ENCODE measurements at regions not wholly inside any gene's neighbourhood (a gene's known extent, or its start where the extent isn't known, plus 50 kb on each side); places are given as distances from the start of the nearest gene placed in this dataset.

DNA sequence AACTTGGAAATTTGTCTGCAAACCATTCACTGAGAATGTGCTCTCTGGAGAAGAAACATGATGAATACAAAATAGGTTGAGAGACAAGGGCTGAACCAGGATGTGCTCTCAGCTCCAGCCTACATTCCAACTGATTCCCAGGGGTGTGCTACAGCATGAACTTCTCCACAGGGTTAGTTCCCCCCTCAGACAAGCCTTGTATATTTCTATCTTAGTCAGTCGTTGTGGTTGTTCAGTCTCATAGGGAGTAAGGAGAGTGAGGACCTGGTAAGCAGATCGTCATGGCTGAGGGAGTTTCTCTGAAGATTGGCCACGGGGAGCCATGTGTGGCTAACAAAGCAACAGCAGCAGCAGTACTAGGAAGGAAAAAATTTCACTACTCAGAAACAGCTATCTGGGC is 919.7 kb upstream of the CADM2 start:
- FAIRE-seq (no peak), DNase-seq (ENCODE audit: insufficient read length, low spot score) (no peak)
- TF ChIP-seq POLR2A (IDR thresholded peaks at IDR 0.05; ENCODE audit: low read depth, low read length) = no peak

DNA sequence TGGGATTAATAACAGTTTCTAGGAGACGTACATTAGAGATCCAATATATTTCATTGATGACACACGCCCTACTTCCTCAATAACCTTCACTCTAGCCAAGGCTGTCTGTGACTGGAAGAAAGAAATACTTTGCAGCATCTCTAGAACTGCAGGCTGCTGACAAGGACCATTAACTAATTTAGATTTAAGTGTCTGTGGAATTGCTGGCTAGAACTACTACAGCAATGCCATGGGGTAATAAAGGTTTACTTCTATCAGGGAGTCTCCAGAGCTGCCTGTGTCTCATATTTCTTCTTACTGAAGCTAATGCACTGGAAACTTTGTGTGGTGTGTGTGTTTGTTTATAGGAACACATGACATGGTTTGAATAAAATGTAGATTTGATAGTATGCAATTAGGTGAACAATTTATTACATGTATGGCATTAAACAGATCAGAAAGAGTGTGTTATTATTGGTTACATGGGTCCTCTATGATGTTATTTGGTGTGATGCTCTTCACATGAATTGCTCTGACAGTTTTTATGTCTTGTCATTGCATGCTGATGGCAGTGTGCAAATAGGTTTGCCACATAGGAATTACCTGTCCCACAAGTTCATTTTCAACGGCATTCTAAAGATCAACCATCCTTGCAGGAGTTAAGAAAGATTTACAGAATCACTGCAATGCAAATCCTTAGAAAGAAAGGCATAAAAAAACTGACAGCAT is 916.2 kb upstream of the CADM2 start:
- no peak for TF ChIP-seq POLR2A (IDR thresholded peaks at IDR 0.05; ENCODE audit: low read depth, low read length)
- FAIRE-seq = peak; percentile 27
- DNase-seq (ENCODE audit: insufficient read length, low spot score) = no peak

DNA sequence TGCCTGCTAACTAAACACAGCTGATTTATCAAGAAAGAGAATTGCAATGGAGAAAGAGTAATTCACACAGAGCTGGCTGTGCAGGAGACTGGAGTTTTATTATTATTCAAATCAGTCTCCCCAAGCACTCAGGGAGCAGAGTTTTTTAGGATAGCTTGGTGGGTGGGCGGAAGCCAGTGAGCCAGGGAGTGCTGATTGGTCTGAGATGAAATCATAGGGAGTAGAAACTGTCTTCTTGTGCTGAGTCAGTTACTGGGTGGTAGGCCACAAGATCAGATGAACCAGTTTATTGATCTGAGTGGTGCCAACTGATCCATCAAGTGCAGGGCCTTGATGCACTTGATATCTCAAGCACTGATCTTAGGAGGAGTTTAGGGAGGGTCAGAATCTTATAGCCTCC is 891.9 kb upstream of the CADM2 start:
- FAIRE-seq = no peak
- DNase-seq (ENCODE audit: insufficient read length, low spot score) = no peak
- TF ChIP-seq POLR2A (IDR thresholded peaks at IDR 0.05; ENCODE audit: low read depth, low read length) = no peak

DNA sequence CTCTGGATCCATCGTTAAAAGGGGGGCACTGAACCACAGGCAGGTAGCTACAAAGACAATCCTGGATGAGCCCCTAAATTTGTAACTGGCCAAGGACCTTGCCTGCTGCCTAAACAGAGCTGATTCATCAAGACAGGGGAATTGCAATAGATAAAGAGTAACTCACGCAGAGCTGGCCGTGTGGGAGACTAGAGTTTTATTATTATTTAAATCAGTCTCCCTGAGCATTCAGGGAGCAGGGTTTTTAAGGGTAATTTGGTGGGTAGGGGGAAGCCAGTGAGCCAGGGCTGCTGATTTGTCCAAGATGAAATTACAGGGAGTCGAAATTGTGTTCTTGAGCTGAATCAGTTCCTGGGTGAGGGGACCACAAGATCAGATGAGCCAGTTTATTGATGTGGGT is 885.1 kb upstream of the CADM2 start:
- FAIRE-seq (no peak), DNase-seq (ENCODE audit: insufficient read length, low spot score) (no peak)
- TF ChIP-seq POLR2A (IDR thresholded peaks at IDR 0.05; ENCODE audit: low read depth, low read length) = no peak

DNA sequence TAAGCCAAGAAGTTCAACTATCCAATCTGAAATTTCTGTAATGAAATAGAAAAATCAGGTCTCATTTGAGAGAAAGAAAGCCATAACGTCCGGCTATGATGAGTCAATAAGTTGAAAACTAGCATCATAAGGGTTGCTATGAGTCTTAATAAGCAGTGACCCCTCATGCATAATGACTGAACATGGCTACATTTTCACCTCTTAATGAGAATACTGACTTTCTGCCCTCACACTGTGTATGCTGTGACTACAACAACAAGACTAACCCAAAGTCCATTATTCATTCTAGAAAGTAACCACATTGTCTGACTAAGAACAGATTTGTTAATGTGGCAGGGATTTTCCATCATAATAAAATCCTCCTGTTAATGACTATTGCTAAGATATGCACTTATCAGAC is 884.0 kb upstream of the CADM2 start:
- FAIRE-seq = no peak
- no peak for DNase-seq (ENCODE audit: insufficient read length, low spot score)

DNA sequence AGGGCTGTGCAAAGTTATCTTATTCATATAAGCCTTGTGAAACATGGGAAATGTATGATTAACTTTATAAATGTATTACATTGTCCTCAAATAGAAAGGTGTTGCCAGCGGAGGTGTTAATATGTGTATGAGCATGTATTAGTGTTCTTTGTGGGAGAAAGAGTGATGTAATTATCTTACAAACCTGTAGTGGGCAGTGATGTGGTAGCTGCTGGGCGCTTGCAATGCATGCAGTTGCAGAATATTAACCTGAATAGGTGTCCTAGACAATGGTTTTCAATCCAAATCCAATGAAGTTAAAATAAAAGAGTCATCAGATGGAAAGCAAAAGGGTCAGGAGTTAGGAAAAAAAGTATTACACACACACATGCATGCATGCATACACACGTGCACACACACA is 881.3 kb upstream of the CADM2 start:
- no peak for TF ChIP-seq POLR2A (IDR thresholded peaks at IDR 0.05; ENCODE audit: low read depth, low read length)
- DNase-seq (ENCODE audit: insufficient read length, low spot score) = no peak
- FAIRE-seq = peak; percentile 64

More for the DNA sequence above, 884.0 kb upstream of the CADM2 start:
- TF ChIP-seq POLR2A (IDR thresholded peaks at IDR 0.05; ENCODE audit: low read depth, low read length) = no peak

DNA sequence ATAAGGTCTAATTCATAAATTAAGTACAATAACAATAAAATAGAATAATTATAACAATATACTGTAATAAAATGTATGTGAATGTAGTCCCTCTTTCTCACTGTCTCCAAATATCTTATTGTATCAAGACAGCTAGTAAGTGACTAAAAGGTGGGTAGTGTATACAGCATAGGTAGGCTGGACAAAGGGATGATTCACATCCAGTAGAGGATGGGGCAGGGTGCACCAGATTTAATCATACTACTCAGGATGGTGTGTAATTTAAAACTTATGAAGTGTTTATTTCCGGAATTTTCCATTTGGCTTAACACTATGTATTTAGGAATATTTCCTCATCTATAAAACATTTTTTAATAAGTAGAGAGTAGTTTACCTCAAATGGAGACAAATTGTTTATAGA is 876.1 kb upstream of the CADM2 start:
- FAIRE-seq (no peak), DNase-seq (ENCODE audit: insufficient read length, low spot score) (no peak)
- TF ChIP-seq POLR2A (IDR thresholded peaks at IDR 0.05; ENCODE audit: low read depth, low read length) = no peak

DNA sequence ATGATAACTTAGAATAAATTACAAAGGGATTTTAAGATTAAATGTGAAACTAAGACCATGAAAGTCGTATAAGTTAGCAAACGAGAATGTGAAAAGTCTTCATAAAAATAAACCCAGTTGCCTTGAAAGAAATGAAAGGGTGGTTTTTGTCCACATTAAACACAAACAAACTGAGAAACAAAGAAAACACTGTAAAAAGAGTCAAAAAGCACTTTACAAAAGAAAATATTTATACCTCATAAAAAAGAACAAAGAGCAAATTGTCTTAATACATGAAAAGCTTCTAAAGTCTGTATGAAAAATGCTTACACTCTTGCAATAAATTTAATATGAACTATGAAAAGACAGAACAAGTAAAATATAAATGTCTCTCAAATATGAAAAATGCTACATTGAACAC is 865.9 kb upstream of the CADM2 start:
- FAIRE-seq = no peak
- DNase-seq (ENCODE audit: insufficient read length, low spot score) = no peak
- TF ChIP-seq POLR2A (IDR thresholded peaks at IDR 0.05; ENCODE audit: low read depth, low read length) = no peak

DNA sequence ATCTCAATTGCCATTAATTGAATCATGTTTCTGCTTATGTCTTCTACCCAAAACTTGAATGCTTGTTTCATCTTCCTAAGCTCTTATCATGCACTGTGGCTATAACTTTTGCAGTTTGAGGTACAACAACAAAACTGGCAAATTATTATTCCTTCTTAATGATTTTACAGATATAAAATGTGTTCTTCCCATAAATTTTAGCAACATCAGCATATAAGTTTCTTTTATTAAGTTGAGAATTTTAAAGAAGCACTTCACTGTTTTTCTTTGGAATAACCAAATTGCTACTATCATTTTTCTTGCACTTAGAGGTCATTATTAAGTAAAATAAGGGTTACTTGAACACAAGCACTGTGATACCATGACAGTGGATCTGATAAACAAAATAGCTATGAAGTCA is 862.6 kb upstream of the CADM2 start:
- FAIRE-seq (no peak), DNase-seq (ENCODE audit: insufficient read length, low spot score) (no peak)
- TF ChIP-seq POLR2A (IDR thresholded peaks at IDR 0.05; ENCODE audit: low read depth, low read length) = no peak

DNA sequence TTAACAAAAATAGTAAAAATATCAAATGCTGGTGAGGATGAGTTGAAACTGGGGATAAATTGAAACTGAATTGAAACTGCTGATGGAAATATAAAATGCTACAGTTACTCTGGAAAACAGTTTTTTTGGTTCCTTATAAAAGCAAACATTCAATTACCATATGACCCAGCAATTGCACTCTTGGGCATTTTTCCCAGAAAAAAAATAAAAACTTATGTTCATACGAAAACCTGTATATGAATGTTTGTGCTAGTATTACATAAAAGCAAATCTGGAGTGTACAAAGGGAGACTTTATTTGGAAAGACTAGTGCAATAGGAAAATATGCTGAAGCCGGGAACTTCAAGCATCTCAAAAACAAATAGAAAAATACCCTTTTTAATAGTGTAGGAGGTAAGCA is 857.9 kb upstream of the CADM2 start:
- DNase-seq (ENCODE audit: insufficient read length, low spot score) = no peak
- FAIRE-seq = no peak

DNA sequence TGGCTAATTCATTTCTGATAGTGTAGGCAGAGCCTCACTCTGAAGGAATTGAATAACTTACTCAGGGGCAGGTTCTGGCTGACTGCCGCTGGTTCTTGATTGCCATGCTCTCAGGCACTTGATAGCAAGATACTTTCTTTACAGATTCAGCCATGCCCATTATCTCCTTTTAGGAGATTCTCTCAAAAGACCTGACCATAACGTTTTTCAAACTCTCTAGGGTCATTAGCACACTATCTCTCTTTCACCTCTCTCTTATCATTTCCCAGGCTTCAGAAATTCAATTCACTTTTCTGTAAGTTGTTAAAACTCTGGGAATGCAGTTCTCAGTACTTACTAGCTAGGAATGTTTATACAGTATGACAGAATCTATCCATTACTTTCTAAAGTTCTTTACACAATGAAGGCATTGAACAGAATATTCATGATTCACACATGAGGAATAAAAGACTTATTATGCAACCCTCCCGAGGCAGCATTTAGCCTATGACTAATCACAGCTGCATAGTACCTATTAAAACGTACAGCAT is 850.3 kb upstream of the CADM2 start:
- TF ChIP-seq POLR2A (IDR thresholded peaks at IDR 0.05; ENCODE audit: low read depth, low read length) = no peak
- FAIRE-seq = peak; percentile 94

More for the DNA sequence above, 857.9 kb upstream of the CADM2 start:
- no peak for TF ChIP-seq POLR2A (IDR thresholded peaks at IDR 0.05; ENCODE audit: low read depth, low read length)

DNA sequence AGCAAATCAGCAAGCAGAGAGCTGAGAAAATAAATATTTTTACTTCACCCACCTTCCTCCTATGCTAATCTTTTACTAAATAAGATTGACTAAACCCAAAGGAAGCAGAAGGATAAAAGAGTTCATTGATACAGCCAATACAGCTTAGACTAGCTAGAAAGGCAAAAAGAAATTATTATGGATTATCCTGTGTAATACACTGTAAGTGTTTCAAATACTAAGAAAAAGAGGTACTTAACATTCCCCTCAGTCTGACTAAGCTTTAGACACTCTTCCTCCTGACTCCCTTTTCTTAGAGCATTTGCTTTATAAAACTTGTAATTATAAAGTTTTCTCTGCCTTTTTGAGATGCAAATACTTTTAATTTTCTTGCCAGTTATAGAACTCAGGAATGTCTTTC is 848.9 kb upstream of the CADM2 start:
- no peak for TF ChIP-seq POLR2A (IDR thresholded peaks at IDR 0.05; ENCODE audit: low read depth, low read length)
- DNase-seq (ENCODE audit: insufficient read length, low spot score) (no peak), FAIRE-seq (no peak)

More for the DNA sequence above, 850.3 kb upstream of the CADM2 start:
- DNase-seq (ENCODE audit: insufficient read length, low spot score) = peak; percentile 30

DNA sequence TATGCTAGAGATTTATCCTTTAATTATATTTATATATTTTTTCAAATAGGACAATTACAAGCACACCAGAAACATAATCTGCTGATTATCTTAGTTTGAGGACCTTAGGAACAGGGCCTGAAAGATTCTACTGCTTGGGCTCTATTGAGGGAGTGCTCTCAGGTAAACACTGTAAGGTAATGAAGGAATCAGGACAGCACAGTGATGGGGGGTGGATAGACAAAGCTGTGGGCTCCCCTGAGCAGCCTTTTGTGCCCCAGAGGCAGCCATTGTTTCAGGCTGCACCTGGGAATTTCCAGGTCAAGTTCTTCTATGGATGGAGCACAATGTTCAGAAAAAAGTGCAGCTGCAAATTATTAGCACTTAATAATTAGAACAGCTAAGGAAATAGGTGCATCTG is 848.0 kb upstream of the CADM2 start:
- DNase-seq (ENCODE audit: insufficient read length, low spot score) = no peak
- FAIRE-seq = no peak
- TF ChIP-seq POLR2A (IDR thresholded peaks at IDR 0.05; ENCODE audit: low read depth, low read length) = no peak

DNA sequence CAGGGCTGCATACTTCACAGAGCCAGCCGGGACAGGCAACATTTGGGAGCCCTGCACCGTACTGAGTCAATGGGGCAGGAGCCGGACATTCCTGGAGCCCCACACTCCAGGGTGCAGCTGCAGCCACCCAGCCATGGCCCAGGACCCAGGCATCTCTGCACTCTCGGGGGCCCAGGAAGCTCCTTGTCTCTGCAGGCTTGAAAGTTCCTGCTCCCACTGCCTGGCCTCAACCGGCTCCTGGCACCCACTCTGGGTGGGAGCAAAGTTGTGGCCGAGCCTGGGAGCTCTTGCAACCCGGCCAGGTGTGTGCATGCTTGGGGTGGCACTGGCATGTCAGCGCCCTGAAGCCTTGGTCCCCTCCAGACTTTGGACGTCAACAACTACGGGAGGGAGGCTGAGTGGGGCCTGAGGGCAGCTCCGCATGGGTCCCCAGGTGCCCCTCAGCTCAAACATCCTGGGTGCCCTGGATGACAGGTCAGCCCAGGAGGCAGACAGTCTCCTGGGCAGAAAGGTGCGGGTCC is 833.5 kb upstream of the CADM2 start:
- no peak for FAIRE-seq
- TF ChIP-seq POLR2A (IDR thresholded peaks at IDR 0.05; ENCODE audit: low read depth, low read length) = no peak
- no peak for DNase-seq (ENCODE audit: insufficient read length, low spot score)

DNA sequence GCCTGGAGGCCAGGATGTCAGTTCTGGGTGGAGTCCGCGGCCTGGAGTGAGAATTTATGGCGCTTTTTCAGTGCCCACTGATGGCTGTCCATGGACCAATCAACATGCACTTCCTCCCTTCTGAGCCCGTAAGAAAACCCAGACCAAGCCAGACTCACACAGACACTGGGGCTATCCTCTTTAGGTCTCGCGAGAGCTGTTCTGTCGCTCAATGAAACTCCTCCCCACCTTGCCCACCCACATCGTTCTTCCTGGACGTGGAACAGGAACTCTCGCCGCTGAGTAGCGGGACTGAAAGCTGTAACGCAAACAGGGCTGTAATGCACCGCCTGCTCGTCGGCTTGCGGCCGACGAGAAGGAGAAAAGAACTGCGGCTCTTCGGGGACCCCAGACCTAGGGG is 833.0 kb upstream of the CADM2 start:
- FAIRE-seq (no peak), DNase-seq (ENCODE audit: insufficient read length, low spot score) (no peak)
- no peak for TF ChIP-seq POLR2A (IDR thresholded peaks at IDR 0.05; ENCODE audit: low read depth, low read length)
